ENCODE measurements at regions not wholly inside any gene's neighbourhood (a gene's known extent, or its start where the extent isn't known, plus 50 kb on each side); places are given as distances from the start of the nearest gene placed in this dataset.

DNA sequence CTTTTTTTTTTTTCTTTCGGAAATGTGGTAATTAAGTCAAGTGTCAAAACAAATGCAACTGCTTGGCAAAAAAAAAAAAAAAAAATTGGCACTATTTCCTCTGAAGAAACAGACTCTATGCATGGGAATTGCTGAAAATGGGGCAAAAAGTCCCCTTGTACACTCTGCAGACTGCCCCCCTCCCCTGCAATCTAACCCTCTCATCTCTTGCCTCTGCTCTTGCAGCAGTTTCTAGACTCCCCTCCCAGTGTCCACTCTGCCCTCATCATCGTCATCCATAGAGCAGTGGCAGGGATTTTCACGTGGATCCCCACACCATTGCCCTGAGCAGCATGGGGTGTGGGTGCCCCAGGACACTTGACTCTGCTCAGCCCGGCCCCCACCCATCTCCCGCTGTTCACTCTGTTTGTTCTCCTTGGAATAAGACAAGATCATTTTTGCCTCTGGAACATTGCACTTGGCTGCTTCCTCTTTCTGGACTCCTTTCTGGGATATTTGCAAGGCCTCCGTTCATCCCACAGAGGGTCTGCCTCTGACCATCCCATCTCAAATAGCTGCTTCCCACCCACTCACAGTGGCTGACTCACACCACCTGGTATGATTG, 213.9 kb downstream of the ACKR3 start:
- no peaks in the 10 kb centered on the region for H3K9me1 ChIP-seq (ENCODE audit: control insufficient read depth, insufficient read depth, low read length)
- H3K4me3 ChIP-seq = no peak overlapping the region
- intact Hi-C loops (cut with micrococcal nuclease) (no loop called here), in situ Hi-C loops (cut with MboI) (no loop called here)
- no peaks in the 10 kb centered on the region for H4K20me1 ChIP-seq (replicated peaks; ENCODE audit: control insufficient read depth, insufficient read depth, low read length)
- CTCF ChIA-PET (ENCODE audit: low intra/inter-chr PET ratio) = no interaction called here
- H3K4me1 ChIP-seq (replicated peaks in 1 of 2; ENCODE audit: control insufficient read depth in 2 of 2, insufficient read depth in 2 of 2, low read length in 2 of 2) = no peaks in the 10 kb centered on the region
- DNase-seq (ENCODE audit: extremely low read depth in 1 of 4, low spot score in 3 of 4) = no peak
- ATAC-seq = no peak
- peaks cover 0 to 4% of the 10 kb centered on the region in 2 experiments; a peak in 1 of 5 replicates for H3K27me3 ChIP-seq (ENCODE audit: control insufficient read depth in 2 of 2, insufficient read depth in 2 of 2, low read length in 2 of 2)
- no peak overlapping the region for H2AFZ ChIP-seq (ENCODE audit: low read depth, low read length)
- POLR2A ChIA-PET = no interaction called here
- H3K9ac ChIP-seq (ENCODE audit: insufficient read depth in 1 of 2, low read depth in 2 of 2, low read length in 2 of 2) = no peak overlapping the region
- no peaks in the 10 kb centered on the region for H3K9me3 ChIP-seq (replicated peaks; ENCODE audit: control insufficient read depth, insufficient read depth, low read depth, low read length)
- H3K79me2 ChIP-seq (ENCODE audit: control insufficient read depth, insufficient read depth, low read length) = no peaks in the 10 kb centered on the region
- H3K27ac ChIP-seq (ENCODE audit: extremely low read depth, low read depth, low read length) = no peak overlapping the region
- H3K4me2 ChIP-seq (ENCODE audit: insufficient read depth, low read length) = no peak overlapping the region
- H3K36me3 ChIP-seq (ENCODE audit: control insufficient read depth, insufficient read depth, low read length) = no peaks in the 10 kb centered on the region
- WGBS (ENCODE audit: insufficient coverage, low coverage, missing lambda C conversion rate) = 0% methylated on average over 4 of the region's 6 CpGs
- TF ChIP-seq CHD2 (IDR thresholded peaks at IDR 0.05; ENCODE audit: low read depth, low read length) = no peak
- TF ChIP-seq, protein P1, sequence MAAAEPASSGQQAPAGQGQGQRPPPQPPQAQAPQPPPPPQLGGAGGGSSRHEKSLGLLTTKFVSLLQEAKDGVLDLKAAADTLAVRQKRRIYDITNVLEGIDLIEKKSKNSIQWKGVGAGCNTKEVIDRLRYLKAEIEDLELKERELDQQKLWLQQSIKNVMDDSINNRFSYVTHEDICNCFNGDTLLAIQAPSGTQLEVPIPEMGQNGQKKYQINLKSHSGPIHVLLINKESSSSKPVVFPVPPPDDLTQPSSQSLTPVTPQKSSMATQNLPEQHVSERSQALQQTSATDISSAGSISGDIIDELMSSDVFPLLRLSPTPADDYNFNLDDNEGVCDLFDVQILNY (CRISPR knock-in tag; IDR thresholded peaks at IDR 0.05) = no peak
- TF ChIP-seq TBL1XR1 (IDR thresholded peaks at IDR 0.05; ENCODE audit: low read length in 2 of 2) = no peak
- TF ChIP-seq CBFA2T3 (IDR thresholded peaks at IDR 0.05) = no peak
- no peak for TF ChIP-seq RBFOX2 (IDR thresholded peaks at IDR 0.05; ENCODE audit: low read depth, low read length)
- TF ChIP-seq NR2C2 (CRISPR knock-in tag; IDR thresholded peaks at IDR 0.05) = no peak
- TF ChIP-seq NR2C2 (tag; IDR thresholded peaks at IDR 0.05) = no peak
- TF ChIP-seq ATF1 (CRISPR knock-in tag; IDR thresholded peaks at IDR 0.05) = no peak
- TF ChIP-seq ATF1 (tag; IDR thresholded peaks at IDR 0.05) = no peak
- TF ChIP-seq RBM22 (IDR thresholded peaks at IDR 0.05; ENCODE audit: low read depth, low read length, poor library complexity, severe bottlenecking) = no peak
- FAIRE-seq = no peak
- no TSS peak for BruUV-seq (replicated peaks)

Measured in K562 (cell line).